Hepatocyte (in vitro differentiated cells): ENCODE measurements at regions not wholly inside any gene's neighbourhood (a gene's known extent, or its start where the extent isn't known, plus 50 kb on each side); places are given as distances from the start of the nearest gene placed in this dataset.

ENCODE experiments used
- DNase-seq: peaks from one replicate; pipeline ENCODE4 v3.0.0-alpha.2; 2016; ENCODE audit warnings: low spot score
- H2AFZ ChIP-seq: fragments of 200-600 bp; sonication (generic); 2 replicates; pipeline ENCODE4 v1.6.0; 2016; ENCODE audit warnings: antibody characterized with exemption, mild to moderate bottlenecking
- H3K27ac ChIP-seq: fragments of 200-600 bp; sonication (generic); 2 replicates; pipeline ENCODE4 v1.5.1; 2016; ENCODE audit warnings: mild to moderate bottlenecking
- H3K27me3 ChIP-seq: fragments of 200-600 bp; sonication (generic); 2 replicates; pipeline ENCODE4 v1.6.1; 2016
- H3K36me3 ChIP-seq: fragments of 200-600 bp; sonication (generic); replicated peaks from 2 replicates; pipeline ENCODE4 v1.5.1; 2016; ENCODE audit warnings: low read depth; ENCODE audit not compliant: insufficient read depth
- H3K4me1 ChIP-seq: fragments of 200-600 bp; sonication (generic); 2 replicates; pipeline ENCODE4 v1.5.1; 2016; ENCODE audit warnings: mild to moderate bottlenecking, moderate library complexity; ENCODE audit not compliant: insufficient read depth
- H3K4me2 ChIP-seq: fragments of 200-600 bp; sonication (generic); 2 replicates; pipeline ENCODE4 v1.6.0; 2016
- H3K4me3 ChIP-seq: fragments of 200-600 bp; sonication (generic); 2 replicates; pipeline ENCODE4 v1.5.1; 2016; ENCODE audit warnings: mild to moderate bottlenecking
- H3K79me2 ChIP-seq: fragments of 200-600 bp; sonication (generic); 2 replicates; pipeline ENCODE4 v1.6.0; 2017; ENCODE audit warnings: mild to moderate bottlenecking
- H3K9me2 ChIP-seq: fragments of 200-600 bp; sonication (generic); replicated peaks from 2 replicates; pipeline ENCODE4 v1.6.0; 2017; ENCODE audit warnings: mild to moderate bottlenecking; ENCODE audit not compliant: insufficient read depth
- H3K9me3 ChIP-seq: fragments of 200-600 bp; sonication (generic); 2 replicates; pipeline ENCODE4 v1.5.1; 2016; ENCODE audit warnings: low read depth, mild to moderate bottlenecking
- H4K20me1 ChIP-seq: fragments of 200-600 bp; sonication (generic); 2 replicates; pipeline ENCODE4 v1.6.0; 2016; ENCODE audit warnings: mild to moderate bottlenecking; ENCODE audit not compliant: insufficient read depth, poor library complexity, severe bottlenecking
- EZH2 ChIP-seq: fragments of 200-600 bp; sonication (generic); IDR thresholded peaks from 2 replicates; pipeline ENCODE4 v1.6.1; 2016; ENCODE audit warnings: antibody characterized with exemption, mild to moderate bottlenecking, borderline replicate concordance
- EZH2phosphoT487 ChIP-seq: fragments of 200-600 bp; sonication (generic); IDR thresholded peaks from one replicate; pipeline ENCODE4 v1.6.1; 2018; ENCODE audit warnings: antibody characterized with exemption, mild to moderate bottlenecking, low read depth, moderate library complexity; ENCODE audit not compliant: unreplicated experiment, severe bottlenecking
- WGBS: methylation state at CpG from one replicate; pipeline ENCODE4 v1.1.6; 2016; ENCODE audit warnings: low lambda C conversion rate; ENCODE audit errors: missing lambda C conversion rate; 5-methylcytosine and 5-hydroxymethylcytosine counted together
- TF ChIP-seq, protein P1 (sequence below): fragments of 200-600 bp; sonication (generic); IDR thresholded peaks from 2 replicates; pipeline ENCODE4 v1.5.1; 2016; ENCODE audit warnings: antibody characterized with exemption, mild to moderate bottlenecking; ENCODE audit not compliant: poor library complexity

DNA sequence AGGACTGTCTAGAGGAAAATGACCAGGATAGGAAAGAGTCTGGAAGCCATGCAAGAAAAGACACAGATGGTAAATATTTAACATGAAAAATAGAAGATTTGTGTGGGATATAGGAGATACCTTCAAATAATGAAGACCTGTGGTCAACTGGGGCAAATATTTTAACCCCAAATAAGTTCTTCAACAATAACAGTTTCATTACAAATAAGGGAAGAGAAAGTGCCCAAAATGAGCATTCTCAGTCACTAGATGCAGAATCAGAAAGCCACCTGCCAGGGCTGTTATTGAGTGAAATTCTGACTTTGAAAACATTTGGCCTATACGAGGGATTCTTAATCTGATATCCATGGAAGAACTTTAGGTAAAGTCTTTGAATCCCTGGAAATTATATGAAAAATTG, 231.2 kb upstream of the PLEKHG7 start:
- H3K36me3 ChIP-seq: no peaks in the 10 kb centered on the region
- no peaks in the 10 kb centered on the region for H3K79me2 ChIP-seq
- TF ChIP-seq, protein P1, sequence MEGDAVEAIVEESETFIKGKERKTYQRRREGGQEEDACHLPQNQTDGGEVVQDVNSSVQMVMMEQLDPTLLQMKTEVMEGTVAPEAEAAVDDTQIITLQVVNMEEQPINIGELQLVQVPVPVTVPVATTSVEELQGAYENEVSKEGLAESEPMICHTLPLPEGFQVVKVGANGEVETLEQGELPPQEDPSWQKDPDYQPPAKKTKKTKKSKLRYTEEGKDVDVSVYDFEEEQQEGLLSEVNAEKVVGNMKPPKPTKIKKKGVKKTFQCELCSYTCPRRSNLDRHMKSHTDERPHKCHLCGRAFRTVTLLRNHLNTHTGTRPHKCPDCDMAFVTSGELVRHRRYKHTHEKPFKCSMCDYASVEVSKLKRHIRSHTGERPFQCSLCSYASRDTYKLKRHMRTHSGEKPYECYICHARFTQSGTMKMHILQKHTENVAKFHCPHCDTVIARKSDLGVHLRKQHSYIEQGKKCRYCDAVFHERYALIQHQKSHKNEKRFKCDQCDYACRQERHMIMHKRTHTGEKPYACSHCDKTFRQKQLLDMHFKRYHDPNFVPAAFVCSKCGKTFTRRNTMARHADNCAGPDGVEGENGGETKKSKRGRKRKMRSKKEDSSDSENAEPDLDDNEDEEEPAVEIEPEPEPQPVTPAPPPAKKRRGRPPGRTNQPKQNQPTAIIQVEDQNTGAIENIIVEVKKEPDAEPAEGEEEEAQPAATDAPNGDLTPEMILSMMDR: no peak
- no peak for TF ChIP-seq EZH2phosphoT487
- no peak for TF ChIP-seq EZH2
- H3K4me3 ChIP-seq: no peak overlapping the region
- no peak overlapping the region for H2AFZ ChIP-seq
- DNase-seq: no peak
- no peaks in the 10 kb centered on the region for H4K20me1 ChIP-seq
- H3K4me1 ChIP-seq: peaks cover 15% of the 10 kb centered on the region
- no peaks in the 10 kb centered on the region for H3K9me3 ChIP-seq
- no peaks in the 10 kb centered on the region for H3K27me3 ChIP-seq
- H3K9me2 ChIP-seq: no peaks in the 10 kb centered on the region
- peak overlapping the region; percentile 56 for H3K27ac ChIP-seq
- 91% methylated on average over 1 of the region's 1 CpG for WGBS
- no peak overlapping the region for H3K4me2 ChIP-seq

DNA sequence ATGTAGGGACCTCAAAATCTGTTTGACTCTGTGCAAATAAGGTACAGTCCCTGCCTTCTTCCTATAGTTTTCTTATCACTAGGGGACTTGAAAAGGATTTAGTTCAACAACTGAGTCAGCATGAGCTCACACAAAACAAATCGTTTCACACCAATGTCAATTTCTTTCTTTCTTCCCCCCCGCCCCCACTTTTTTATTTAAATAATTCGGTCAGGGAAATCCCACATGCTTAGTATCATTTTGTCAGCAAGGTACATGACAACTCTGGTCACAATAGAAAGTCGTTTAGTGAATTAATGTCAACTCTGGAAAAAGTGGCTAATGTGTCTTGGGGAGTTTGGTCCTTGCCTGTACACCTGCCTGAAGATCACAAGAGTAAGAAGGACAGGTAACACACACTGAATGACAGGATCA, 232.2 kb upstream of the PLEKHG7 start:
- TF ChIP-seq EZH2phosphoT487 (no peak), EZH2 (no peak)
- TF ChIP-seq, protein P1: no peak
- no peaks in the 10 kb centered on the region for H3K9me3 ChIP-seq
- no peaks in the 10 kb centered on the region for H3K9me2 ChIP-seq
- H3K79me2 ChIP-seq: no peaks in the 10 kb centered on the region
- peak overlapping the region; percentile 55 for H3K27ac ChIP-seq
- no peak overlapping the region for H2AFZ ChIP-seq
- 68% methylated on average over 4 of the region's 4 CpGs for WGBS
- H4K20me1 ChIP-seq: no peaks in the 10 kb centered on the region
- H3K4me2 ChIP-seq: no peak overlapping the region
- no peaks in the 10 kb centered on the region for H3K27me3 ChIP-seq
- H3K4me1 ChIP-seq: peaks cover 25% of the 10 kb centered on the region
- no peaks in the 10 kb centered on the region for H3K36me3 ChIP-seq
- no peak overlapping the region for H3K4me3 ChIP-seq
- no peak for DNase-seq

DNA sequence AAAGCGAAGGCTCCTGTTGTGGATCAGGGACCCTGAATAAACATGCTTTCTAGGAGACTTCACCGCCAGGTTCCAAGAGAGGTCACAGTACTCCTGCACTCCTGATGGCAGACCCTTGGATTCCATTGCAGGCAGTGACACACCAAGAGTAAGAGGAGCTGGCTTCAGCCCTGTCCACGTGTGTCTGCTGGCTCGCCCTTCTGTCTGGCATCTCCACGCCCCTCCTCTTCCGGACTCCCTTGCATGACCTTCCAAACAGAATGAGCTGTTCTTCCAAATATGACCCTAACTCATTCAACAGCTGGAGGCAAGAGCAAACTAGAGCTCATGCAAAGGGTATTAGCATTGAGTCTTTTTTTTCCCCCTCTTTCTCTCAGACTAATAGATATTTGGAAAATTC, 233.0 kb upstream of the PLEKHG7 start:
- TF ChIP-seq EZH2phosphoT487: no peak
- TF ChIP-seq, protein P1: no peak
- TF ChIP-seq EZH2: no peak
- H4K20me1 ChIP-seq: no peaks in the 10 kb centered on the region
- H3K27ac ChIP-seq: peak overlapping the region; percentile 55
- no peak overlapping the region for H2AFZ ChIP-seq
- no peaks in the 10 kb centered on the region for H3K79me2 ChIP-seq
- WGBS: 77% methylated on average over 6 of the region's 6 CpGs
- H3K9me2 ChIP-seq: no peaks in the 10 kb centered on the region
- H3K4me2 ChIP-seq: no peak overlapping the region
- DNase-seq: peak; percentile 23
- H3K4me3 ChIP-seq: no peak overlapping the region
- H3K4me1 ChIP-seq: peaks cover 29% of the 10 kb centered on the region
- no peaks in the 10 kb centered on the region for H3K27me3 ChIP-seq
- H3K36me3 ChIP-seq: no peaks in the 10 kb centered on the region
- H3K9me3 ChIP-seq: no peaks in the 10 kb centered on the region

DNA sequence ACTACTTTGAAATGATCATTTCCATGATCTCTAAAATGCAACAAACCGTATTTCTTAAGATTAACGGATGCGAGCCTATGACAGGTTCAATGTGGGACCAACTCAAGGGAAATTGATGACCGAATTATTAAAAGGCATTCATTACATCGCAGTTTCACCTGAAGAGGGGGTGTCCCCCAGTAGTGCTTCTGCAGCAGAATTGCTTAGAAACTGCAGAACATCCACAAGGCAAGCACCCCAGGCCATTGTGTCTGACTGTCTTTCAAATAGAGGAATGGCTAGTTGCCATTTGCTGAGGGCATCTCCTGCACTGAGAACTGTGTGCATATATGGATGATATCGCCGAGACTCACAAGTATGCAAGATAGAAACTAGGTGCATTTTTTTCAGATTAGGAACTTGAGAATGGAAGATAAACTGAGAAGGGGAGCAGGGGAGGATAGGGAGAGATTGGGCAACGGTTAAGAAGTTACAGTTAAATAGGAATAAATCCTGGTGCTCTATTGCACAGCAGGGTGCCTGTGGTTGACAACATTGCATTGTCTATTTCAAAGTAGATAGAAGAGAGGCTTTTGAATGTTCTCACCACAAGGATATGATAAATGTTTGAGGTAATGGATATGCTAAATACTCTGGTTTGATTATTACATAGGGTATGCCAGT, 234.3 kb upstream of the PLEKHG7 start:
- no peak for DNase-seq
- Histone ChIP-seq H2AFZ (no peak overlapping the region), H3K79me2 (no peaks in the 10 kb centered on the region), H3K4me3 (no peak overlapping the region), H3K4me1 (peaks cover 29% of the 10 kb centered on the region), H3K9me2 (no peaks in the 10 kb centered on the region), H3K9me3 (no peaks in the 10 kb centered on the region), H3K27ac (peak overlapping the region; percentile 8), H3K27me3 (no peaks in the 10 kb centered on the region), H4K20me1 (no peaks in the 10 kb centered on the region), H3K36me3 (no peaks in the 10 kb centered on the region), H3K4me2 (peak overlapping the region; percentile 22)
- TF ChIP-seq EZH2phosphoT487: no peak
- TF ChIP-seq EZH2: no peak
- TF ChIP-seq, protein P1: no peak
- 87% methylated on average over 8 of the region's 8 CpGs for WGBS
